ENCODE measurements at regions not wholly inside any gene's neighbourhood (a gene's known extent, or its start where the extent isn't known, plus 50 kb on each side); places are given as distances from the start of the nearest gene placed in this dataset.
"Not testable (repeated sequence)": the region's sequence is repeated elsewhere in the genome, so short reads cannot be mapped to it uniquely, and the experiment has no call there.

DNA sequence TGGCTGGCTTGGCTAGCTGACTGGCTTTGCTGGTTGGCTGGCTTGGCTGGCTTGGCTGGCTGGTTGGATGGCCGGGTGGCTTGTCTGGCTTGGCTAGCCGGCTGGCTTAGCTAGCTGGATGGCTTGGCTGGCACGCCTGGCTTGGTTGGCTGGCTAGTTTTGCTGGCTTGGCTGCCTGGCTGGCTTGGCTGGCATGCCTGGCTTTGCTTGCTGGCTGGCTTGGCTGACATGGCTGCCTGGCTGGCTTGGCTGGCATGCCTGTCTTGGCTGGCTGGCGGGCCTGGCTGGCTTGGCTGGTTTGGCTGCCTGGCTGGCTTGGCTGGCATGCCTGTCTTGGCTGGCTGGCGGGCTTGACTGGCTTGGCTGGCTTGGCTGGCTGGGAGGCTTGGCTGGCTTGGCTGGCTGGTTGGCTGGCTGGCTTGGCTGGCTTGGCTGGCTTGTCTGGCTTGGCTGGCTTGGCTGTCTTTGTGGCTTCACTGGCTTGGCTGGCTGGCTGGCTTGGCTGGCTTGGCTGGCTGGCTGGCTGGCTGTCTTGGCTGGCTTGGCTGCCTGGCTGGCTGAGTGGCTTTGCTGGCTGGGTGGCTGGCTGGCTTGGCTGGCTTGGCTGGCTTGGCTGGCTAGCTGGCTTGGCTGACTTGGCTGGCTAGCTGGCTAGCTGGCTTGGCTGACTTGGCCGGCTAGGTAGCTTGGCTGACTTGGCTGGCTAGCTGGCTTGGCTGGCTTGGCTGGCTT, 2808.9 kb downstream of the RPIA start:
- H3K27ac ChIP-seq; DNase-seq (ENCODE audit: low spot score in 2 of 2); H3K9me3 ChIP-seq; H3K36me3 ChIP-seq; intact Hi-C loops (cut with DNase I); H3K4me1 ChIP-seq; H3K4me3 ChIP-seq; H3K27me3 ChIP-seq: not testable (repeated sequence)

DNA sequence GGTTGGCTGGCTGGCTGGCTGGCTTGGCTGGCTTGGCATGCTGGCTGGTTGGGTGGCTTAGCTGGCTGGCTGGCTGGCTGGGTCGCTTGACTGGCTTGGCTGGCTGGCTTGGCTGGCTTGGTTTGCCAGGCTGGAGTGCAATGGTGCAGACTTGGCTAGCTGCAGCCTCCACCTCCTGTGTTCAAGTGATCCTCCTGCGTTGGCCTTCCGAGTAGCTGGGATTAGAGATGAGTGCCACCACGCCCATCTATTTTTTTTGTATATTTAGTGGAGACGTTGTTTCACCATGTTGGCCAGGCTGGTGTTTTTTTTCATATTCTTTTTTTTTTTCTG, 2809.5 kb downstream of the RPIA start:
- H3K9me3 ChIP-seq; intact Hi-C loops (cut with DNase I); DNase-seq (ENCODE audit: low spot score in 2 of 2); H3K4me1 ChIP-seq; H3K27me3 ChIP-seq; H3K36me3 ChIP-seq; H3K27ac ChIP-seq; H3K4me3 ChIP-seq: not testable (repeated sequence)

DNA sequence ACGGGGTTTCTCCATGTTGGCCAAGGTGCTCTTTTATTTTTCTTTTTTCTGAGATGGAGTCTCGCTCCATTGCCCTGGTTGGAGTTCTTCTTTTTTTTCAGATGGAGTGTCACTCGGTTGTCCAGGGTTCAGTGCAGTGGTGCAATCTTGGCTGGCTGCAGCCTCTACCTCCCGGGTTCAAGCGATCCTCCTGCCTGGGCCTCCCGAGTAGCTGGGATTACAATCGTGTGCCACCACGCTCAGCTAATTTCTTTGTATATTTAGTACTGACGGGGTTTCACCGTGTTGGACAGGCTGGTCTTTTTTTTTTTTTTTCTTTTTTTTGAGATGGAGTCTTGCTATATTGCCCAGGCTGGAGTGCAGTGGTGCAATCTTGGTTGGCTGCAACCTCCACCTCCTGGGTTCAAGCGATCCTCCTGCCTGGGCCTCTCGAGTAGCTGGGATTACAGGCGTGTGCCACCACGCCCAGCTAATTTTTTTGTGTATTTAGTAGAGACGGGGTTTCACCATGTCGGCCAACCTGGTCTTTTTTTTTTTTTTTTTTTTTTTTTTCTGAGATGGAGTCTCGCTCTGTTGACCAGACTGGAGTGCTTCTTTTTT, 2810.1 kb downstream of the RPIA start:
- H3K27ac ChIP-seq; H3K27me3 ChIP-seq; intact Hi-C loops (cut with DNase I); H3K9me3 ChIP-seq; H3K4me1 ChIP-seq; H3K36me3 ChIP-seq; H3K4me3 ChIP-seq: not testable (repeated sequence)
- DNase-seq (ENCODE audit: low spot score in 2 of 2), result peak in 1 of 2 donors; percentile 57

DNA sequence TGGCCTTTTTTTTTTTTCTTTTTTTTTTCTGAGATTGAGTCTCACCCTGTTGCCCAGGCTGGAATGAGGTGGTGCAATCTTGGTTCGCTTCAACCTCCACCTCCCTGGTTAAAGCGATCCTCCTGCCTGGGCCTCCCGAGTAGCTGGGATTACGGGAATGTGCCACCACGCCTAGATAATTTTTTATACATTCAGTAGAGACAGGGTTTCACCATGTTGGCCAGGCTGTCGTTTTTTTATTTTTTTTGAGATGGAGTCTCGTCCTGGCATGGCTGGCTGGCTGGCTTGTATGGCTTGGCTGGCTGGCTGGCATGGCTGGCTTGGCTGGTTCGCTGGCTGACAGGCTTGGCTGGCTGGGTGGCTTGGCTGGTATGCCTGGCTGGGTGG, 2812.1 kb downstream of the RPIA start:
- DNase-seq (ENCODE audit: low spot score in 2 of 2); H3K36me3 ChIP-seq; H3K27ac ChIP-seq; H3K27me3 ChIP-seq; H3K4me3 ChIP-seq; H3K4me1 ChIP-seq; H3K9me3 ChIP-seq; intact Hi-C loops (cut with DNase I): not testable (repeated sequence)

DNA sequence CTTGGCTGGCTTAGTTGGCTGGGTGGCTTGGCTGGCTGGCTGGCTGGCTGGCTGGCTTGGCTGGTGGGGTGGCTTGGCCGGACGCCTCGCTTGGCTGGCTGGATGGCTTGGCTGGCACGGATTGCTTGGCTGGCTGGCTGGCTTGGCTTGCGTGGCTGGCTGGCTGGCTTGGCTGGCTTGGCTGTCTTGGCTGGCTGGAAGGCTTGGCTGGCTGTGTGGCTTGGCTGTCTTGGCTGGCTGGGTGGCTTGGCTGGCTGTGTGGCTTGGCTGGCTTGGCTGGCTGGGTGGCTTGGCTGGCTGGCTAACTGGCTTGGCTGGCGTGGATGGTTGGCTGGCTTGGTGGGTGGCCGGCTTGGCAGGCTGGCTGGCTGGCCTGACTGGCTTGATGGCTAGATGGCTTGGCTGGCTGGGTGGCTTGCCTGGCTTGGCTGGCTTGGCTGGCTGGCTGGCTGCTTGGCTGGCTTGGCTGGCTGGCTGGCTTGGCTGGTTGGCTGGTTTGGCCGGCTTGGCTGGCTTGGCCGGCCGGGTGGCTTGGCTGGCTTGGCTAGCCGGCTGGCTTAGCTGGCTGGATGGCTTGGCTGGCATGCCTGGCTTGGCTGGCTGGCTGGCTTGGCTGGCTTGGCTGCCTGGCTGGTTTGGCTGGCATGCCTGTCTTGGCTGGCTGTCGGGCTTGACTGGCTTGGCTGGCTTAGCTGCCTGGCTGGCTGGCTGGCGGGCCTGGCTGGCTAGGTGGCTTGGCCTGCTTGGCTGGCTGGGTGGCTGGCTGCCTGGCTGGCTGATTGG, 2812.7 kb downstream of the RPIA start:
- H3K9me3 ChIP-seq; intact Hi-C loops (cut with DNase I); H3K27ac ChIP-seq; H3K27me3 ChIP-seq; H3K4me3 ChIP-seq; H3K4me1 ChIP-seq; H3K36me3 ChIP-seq: not testable (repeated sequence)
- peak in 1 of 2 donors; percentile 59 for DNase-seq (ENCODE audit: low spot score in 2 of 2)

DNA sequence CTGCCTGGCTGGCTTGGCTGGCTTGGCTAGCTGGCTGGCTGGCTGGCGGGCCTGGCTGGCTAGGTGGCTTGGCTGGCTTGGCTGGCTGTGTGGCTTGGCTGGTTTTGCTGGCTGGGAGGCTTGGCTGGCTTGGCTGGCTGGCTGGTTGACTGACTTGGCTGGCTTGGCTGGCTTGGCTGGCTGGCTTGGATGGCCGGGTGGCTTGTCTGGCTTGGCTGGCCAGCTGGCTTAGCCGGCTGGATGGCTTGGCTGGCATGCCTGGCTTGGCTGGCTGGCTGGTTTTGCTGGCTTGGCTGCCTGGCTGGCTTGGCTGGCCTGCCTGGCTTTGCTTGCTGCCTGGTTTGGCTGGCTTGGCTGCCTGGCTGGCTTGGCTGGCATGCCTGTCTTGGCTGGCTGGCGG, 2817.3 kb downstream of the RPIA start:
- H3K9me3 ChIP-seq; intact Hi-C loops (cut with DNase I); H3K4me3 ChIP-seq; H3K4me1 ChIP-seq; H3K36me3 ChIP-seq; H3K27me3 ChIP-seq; H3K27ac ChIP-seq: not testable (repeated sequence)
- DNase-seq (ENCODE audit: low spot score in 2 of 2), result peak in 1 of 2 donors; percentile 58

DNA sequence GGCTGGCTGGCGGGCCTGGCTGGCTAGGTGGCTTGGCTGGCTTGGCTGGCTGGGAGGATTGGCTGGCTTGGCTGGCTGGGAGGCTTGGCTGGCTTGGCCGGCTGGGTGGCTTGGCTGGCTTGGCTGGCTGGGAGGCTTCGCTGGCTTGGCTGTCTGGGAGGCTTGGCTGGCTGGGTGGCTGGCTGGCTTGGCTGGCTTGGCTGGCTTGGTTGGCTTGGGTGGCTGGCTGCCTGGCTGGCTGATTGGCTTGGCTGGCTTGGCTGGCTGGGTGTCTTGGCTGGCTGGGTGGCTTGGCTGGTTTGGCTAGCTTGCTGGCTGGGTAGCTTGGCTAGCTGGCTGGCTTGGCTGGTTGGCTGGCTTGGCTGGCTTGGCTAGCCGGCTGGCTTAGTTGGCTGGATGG, 2817.8 kb downstream of the RPIA start:
- H3K4me3 ChIP-seq; H3K36me3 ChIP-seq; H3K27ac ChIP-seq; H3K27me3 ChIP-seq; H3K9me3 ChIP-seq; intact Hi-C loops (cut with DNase I); H3K4me1 ChIP-seq: not testable (repeated sequence)
- DNase-seq (ENCODE audit: low spot score in 2 of 2), result peak in 1 of 2 donors; percentile 35

DNA sequence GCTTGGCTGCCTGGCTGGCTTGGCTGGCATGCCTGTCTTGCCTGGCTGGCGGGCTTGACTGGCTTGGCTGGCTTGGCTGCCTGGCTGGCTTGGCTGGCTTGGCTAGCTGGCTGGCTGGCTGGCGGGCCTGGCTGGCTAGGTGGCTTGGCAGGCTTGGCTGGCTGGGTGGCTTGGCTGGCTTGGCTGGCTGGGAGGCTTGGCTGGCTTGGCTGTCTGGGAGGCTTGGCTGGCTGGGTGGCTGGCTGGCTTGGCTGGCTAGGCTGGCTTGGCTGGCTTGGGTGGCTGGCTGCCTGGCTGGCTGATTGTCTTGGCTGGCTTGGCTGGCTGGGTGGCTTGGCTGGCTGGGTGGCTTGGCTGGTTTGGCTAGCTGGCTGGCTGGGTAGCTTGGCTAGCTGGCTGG, 2819.7 kb downstream of the RPIA start:
- intact Hi-C loops (cut with DNase I); H3K4me1 ChIP-seq; H3K9me3 ChIP-seq; DNase-seq (ENCODE audit: low spot score in 2 of 2); H3K4me3 ChIP-seq; H3K27ac ChIP-seq; H3K27me3 ChIP-seq; H3K36me3 ChIP-seq: not testable (repeated sequence)

DNA sequence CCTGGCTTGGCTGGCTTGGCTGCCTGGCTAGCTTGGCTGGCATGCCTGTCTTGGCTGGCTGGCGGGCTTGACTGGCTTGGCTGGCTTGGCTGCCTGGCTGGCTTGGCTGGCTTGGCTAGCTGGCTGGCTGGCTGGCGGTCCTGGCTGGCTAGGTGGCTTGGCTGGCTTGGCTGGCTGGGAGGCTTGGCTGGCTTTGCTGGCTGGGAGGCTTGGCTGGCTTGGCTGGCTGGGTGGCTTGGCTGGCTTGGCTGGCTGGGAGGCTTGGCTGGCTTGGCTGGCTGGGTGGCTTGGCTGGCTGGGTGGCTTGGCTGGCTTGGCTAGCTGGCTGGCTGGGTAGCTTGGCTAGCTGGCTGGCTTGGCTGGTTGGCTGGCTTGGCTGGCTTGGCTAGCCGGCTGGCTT, 2824.5 kb downstream of the RPIA start:
- DNase-seq (ENCODE audit: low spot score in 2 of 2), result peak in 1 of 2 donors; percentile 15
- intact Hi-C loops (cut with DNase I); H3K27me3 ChIP-seq; H3K9me3 ChIP-seq; H3K36me3 ChIP-seq; H3K4me3 ChIP-seq; H3K4me1 ChIP-seq; H3K27ac ChIP-seq: not testable (repeated sequence)

DNA sequence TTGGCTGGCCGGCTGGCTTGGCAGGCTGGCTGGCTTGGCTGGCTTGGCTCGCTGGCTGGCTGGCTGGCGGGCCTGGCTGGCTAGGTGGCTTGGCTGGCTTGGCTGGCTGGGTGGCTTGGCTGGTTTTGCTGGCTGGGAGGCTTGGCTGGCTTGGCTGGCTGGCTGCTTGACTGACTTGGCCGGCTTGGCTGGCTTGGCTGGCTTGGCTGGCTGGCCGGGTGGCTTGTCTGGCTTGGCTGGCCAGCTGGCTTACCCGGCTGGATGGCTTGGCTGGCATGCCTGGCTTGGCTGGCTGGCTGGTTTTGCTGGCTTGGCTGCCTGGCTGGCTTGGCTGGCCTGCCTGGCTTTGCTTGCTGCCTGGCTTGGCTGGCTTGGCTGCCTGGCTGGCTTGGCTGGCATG, 2825.2 kb downstream of the RPIA start:
- H3K4me1 ChIP-seq; H3K36me3 ChIP-seq; intact Hi-C loops (cut with DNase I); H3K4me3 ChIP-seq; H3K9me3 ChIP-seq; H3K27me3 ChIP-seq; H3K27ac ChIP-seq: not testable (repeated sequence)
- DNase-seq (ENCODE audit: low spot score in 2 of 2), result peak in 1 of 2 donors; percentile 50

DNA sequence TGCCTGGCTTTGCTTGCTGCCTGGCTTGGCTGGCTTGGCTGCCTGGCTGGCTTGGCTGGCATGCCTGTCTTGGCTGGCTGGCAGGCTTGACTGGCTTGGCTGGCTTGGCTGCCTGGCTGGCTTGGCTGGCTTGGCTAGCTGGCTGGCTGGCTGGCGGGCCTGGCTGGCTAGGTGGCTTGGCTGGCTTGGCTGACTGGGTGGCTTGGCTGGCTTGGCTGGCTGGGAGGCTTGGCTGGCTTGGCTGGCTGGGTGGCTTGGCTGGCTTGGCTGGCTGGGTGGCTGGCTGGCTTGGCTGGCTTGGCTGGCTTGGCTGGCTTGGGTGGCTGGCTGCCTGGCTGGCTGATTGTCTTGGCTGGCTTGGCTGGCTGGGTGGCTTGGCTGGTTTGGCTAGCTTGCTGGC, 2826.4 kb downstream of the RPIA start:
- intact Hi-C loops (cut with DNase I); H3K9me3 ChIP-seq: not testable (repeated sequence)
- peak in 1 of 2 donors; percentile 52 for DNase-seq (ENCODE audit: low spot score in 2 of 2)

DNA sequence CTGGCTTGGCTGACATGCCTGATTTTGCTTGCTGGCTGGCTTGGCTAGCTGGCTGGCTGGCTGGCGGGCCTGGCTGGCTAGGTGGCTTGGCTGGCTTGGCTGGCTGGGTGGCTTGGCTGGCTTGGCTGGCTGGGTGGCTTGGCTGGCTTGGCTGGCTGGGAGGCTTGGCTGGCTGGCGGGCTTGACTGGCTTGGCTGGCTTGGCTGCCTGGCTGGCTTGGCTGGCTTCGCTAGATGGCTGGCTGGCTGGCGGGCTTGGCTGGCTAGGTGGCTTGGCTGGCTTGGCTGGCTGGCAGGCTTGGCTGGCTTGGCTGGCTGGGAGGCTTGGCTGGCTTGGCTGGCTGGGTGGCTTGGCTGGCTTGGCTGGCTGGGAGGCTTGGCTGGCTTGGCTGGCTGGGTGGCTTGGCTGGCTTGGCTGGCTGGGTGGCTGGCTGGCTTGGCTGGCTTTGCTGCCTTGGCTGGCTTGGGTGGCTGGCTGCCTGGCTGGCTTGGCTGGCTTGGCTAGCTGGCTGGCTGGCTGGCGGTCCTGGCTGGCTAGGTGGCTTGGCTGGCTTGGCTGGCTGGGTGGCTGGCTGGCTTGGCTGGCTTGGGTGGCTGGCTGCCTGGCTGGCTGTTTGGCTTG, 2827.0 kb downstream of the RPIA start:
- H3K27me3 ChIP-seq; H3K4me3 ChIP-seq; intact Hi-C loops (cut with DNase I); H3K36me3 ChIP-seq; H3K27ac ChIP-seq; H3K9me3 ChIP-seq; H3K4me1 ChIP-seq: not testable (repeated sequence)
- peak in 1 of 2 donors; percentile 56 for DNase-seq (ENCODE audit: low spot score in 2 of 2)

More for the DNA sequence above, 2826.4 kb downstream of the RPIA start:
- H3K4me1 ChIP-seq, H3K36me3 ChIP-seq, H3K27ac ChIP-seq, H3K4me3 ChIP-seq, H3K27me3 ChIP-seq: not testable (repeated sequence)

DNA sequence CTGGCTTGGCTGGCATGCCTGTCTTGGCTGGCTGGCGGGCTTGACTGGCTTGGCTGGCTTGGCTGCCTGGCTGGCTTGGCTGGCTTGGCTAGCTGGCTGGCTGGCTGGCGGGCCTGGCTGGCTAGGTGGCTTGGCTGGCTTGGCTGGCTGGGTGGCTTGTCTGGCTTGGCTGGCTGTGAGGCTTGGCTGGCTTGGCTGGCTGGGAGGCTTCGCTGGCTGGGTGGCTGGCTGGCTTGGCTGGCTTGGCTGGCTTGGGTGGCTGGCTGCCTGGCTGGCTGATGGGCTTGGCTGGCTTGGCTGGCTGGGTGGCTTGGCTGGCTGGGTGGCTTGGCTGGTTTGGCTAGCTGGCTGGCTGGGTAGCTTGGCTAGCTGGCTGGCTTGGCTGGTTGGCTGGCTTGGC, 2827.9 kb downstream of the RPIA start:
- peak in 1 of 2 donors; percentile 40 for DNase-seq (ENCODE audit: low spot score in 2 of 2)

DNA sequence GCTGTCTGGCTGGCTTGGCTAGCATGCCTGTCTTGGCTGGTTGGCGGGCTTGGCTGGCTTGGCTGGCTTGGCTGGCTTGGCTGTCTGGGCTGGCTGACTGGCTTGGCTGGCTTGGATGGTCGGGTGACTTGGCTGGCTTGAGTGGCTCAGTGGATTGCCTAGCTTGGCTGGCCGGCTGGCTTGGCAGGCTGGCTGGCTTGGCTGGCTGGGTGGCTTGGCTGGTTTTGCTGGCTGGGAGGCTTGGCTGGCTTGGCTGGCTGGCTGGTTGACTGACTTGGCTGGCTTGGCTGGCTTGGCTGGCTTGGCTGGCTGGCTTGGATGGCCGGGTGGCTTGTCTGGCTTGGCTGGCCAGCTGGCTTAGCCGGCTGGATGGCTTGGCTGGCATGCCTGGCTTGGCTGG, 2828.4 kb downstream of the RPIA start:
- H3K9me3 ChIP-seq; H3K36me3 ChIP-seq; intact Hi-C loops (cut with DNase I); H3K4me1 ChIP-seq; H3K27ac ChIP-seq; H3K27me3 ChIP-seq; H3K4me3 ChIP-seq: not testable (repeated sequence)
- DNase-seq (ENCODE audit: low spot score in 2 of 2), result peak in 1 of 2 donors; percentile 61

More for the DNA sequence above, 2827.9 kb downstream of the RPIA start:
- H3K27ac ChIP-seq; H3K36me3 ChIP-seq; H3K4me3 ChIP-seq; H3K9me3 ChIP-seq; H3K27me3 ChIP-seq; H3K4me1 ChIP-seq; intact Hi-C loops (cut with DNase I): not testable (repeated sequence)
